Activated CD8-positive, alpha-beta T cell treated with anti-CD3 and anti-CD28 coated beads for 36 hours (primary cell): ENCODE measurements at regions not wholly inside any gene's neighbourhood (a gene's known extent, or its start where the extent isn't known, plus 50 kb on each side); places are given as distances from the start of the nearest gene placed in this dataset.

Experiments
- ATAC-seq: fragments of 200-7000 bp; cut with Tn5 transposase; one replicate; pipeline ENCODE4 v1.10.0; 2021; ENCODE audit warnings: mild to moderate bottlenecking, moderate library complexity
- CTCF ChIA-PET: fragments of 350-600 bp; sonication (Branson Sonifier 250); formaldehyde crosslinking; loops from one replicate; lab custom pipeline; 2021; ENCODE audit warnings: antibody characterized with exemption; lab: Charles Lee
- POLR2A ChIA-PET: fragments of 350-600 bp; sonication (Branson Sonifier 250); formaldehyde crosslinking; loops from one replicate; lab custom pipeline; 2021; ENCODE audit warnings: antibody characterized with exemption; lab: Charles Lee
- DNase-seq: peaks from one replicate; pipeline ENCODE4 v3.0.0-alpha.2; 2020
- H3K27ac Mint-ChIP-seq: one replicate; pipeline ENCODE4 v1.8.0; 2021; ENCODE audit warnings: mild to moderate bottlenecking, mixed read lengths
- H3K27me3 Mint-ChIP-seq: one replicate; pipeline ENCODE4 v1.8.0; 2021; ENCODE audit warnings: mixed read lengths
- H3K36me3 Mint-ChIP-seq: one replicate; pipeline ENCODE4 v1.8.0; 2021; ENCODE audit warnings: low read depth, mixed read lengths
- H3K4me1 Mint-ChIP-seq: one replicate; pipeline ENCODE4 v1.8.0; 2021; ENCODE audit warnings: low read depth, mixed read lengths
- H3K4me3 Mint-ChIP-seq: one replicate; pipeline ENCODE4 v1.8.0; 2021; ENCODE audit warnings: mild to moderate bottlenecking, moderate library complexity, mixed read lengths
- H3K9me3 Mint-ChIP-seq: one replicate; pipeline ENCODE4 v1.8.0; 2021; ENCODE audit warnings: mixed read lengths
- intact Hi-C: fragments of 100-400 bp; cut with micrococcal nuclease; formaldehyde crosslinking; loops from one replicate; pipeline ENCODE4 v1.10.0; 2022
- TF ChIP-seq, protein P1 (sequence below): fragments of 200-600 bp; IDR thresholded peaks from one replicate; pipeline ENCODE4 v1.8.0; 2022; ENCODE audit warnings: antibody characterized with exemption, mild to moderate bottlenecking

GRCh38 chr13:89694451-89694850 lies 1653.0 kb upstream of the MIR17HG start:
- DNase-seq (no peak), ATAC-seq (no peak)
- intact Hi-C loops, result no loop called here
- ChIA-PET POLR2A (no interaction called here), CTCF (no interaction called here)
- H3K27ac Mint-ChIP-seq, result no peak overlapping the region
- H3K9me3 Mint-ChIP-seq, result peaks cover 5% of the 10 kb centered on the region
- TF ChIP-seq, protein P1, sequence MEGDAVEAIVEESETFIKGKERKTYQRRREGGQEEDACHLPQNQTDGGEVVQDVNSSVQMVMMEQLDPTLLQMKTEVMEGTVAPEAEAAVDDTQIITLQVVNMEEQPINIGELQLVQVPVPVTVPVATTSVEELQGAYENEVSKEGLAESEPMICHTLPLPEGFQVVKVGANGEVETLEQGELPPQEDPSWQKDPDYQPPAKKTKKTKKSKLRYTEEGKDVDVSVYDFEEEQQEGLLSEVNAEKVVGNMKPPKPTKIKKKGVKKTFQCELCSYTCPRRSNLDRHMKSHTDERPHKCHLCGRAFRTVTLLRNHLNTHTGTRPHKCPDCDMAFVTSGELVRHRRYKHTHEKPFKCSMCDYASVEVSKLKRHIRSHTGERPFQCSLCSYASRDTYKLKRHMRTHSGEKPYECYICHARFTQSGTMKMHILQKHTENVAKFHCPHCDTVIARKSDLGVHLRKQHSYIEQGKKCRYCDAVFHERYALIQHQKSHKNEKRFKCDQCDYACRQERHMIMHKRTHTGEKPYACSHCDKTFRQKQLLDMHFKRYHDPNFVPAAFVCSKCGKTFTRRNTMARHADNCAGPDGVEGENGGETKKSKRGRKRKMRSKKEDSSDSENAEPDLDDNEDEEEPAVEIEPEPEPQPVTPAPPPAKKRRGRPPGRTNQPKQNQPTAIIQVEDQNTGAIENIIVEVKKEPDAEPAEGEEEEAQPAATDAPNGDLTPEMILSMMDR, result no peak
- H3K27me3 Mint-ChIP-seq, result no peaks in the 10 kb centered on the region
- H3K4me1 Mint-ChIP-seq, result no peaks in the 10 kb centered on the region
- no peak overlapping the region for H3K4me3 Mint-ChIP-seq
- no peaks in the 10 kb centered on the region for H3K36me3 Mint-ChIP-seq

- ChIA-PET POLR2A (no interaction called here), CTCF (interaction anchor here (0.7 kb wide), 1 partner anchor 57 kb away, joined by 3 read pairs; no protein-coding TSS in a partner anchor)
- Mint-ChIP-seq H3K4me1 (no peaks in the 10 kb centered on the region), H3K36me3 (no peaks in the 10 kb centered on the region), H3K9me3 (peaks cover 6% of the 10 kb centered on the region), H3K27ac (no peak overlapping the region), H3K27me3 (no peaks in the 10 kb centered on the region), H3K4me3 (no peak overlapping the region)
- intact Hi-C loops, result no loop called here
- TF ChIP-seq, protein P1, result no peak
- no peak for ATAC-seq
- peak; percentile 10 for DNase-seq
These were observed 1651.9 kb upstream of the MIR17HG start for GRCh38 chr13:89695343-89696257.

GRCh38 chr13:89701913-89702312 lies 1645.6 kb upstream of the MIR17HG start:
- H3K27ac Mint-ChIP-seq, result no peak overlapping the region
- ChIA-PET CTCF (no interaction called here), POLR2A (no interaction called here)
- TF ChIP-seq, protein P1, result no peak
- no peak for ATAC-seq
- no peak overlapping the region for H3K4me3 Mint-ChIP-seq
- intact Hi-C loops, result no loop called here
- peaks cover 12% of the 10 kb centered on the region for H3K9me3 Mint-ChIP-seq
- no peak for DNase-seq
- H3K36me3 Mint-ChIP-seq, result no peaks in the 10 kb centered on the region
- no peaks in the 10 kb centered on the region for H3K27me3 Mint-ChIP-seq
- no peaks in the 10 kb centered on the region for H3K4me1 Mint-ChIP-seq

DNA sequence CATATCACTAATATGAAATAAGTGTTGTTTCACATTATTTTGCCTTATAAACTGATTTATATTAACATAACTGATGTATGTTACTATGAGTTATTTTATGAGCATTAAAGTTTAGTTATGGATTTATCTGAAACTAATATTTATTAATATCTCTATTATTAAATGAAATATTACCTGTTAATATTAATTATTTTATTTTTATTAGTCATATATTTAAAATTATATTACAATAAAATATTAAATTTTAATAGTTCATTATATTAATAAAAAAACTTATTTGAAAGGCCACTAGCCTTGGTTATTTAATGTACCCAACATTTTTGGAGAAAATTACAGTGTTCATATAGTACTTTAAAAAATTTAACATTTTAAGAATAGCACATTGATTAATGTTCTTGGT lies 1643.4 kb upstream of the MIR17HG start:
- H3K9me3 Mint-ChIP-seq, result peaks cover 9% of the 10 kb centered on the region
- TF ChIP-seq, protein P1, result no peak
- CTCF ChIA-PET, result no interaction called here
- POLR2A ChIA-PET, result no interaction called here
- intact Hi-C loops, result no loop called here
- H3K27me3 Mint-ChIP-seq, result no peaks in the 10 kb centered on the region
- DNase-seq (no peak), ATAC-seq (no peak)
- H3K36me3 Mint-ChIP-seq, result no peaks in the 10 kb centered on the region
- no peak overlapping the region for H3K4me3 Mint-ChIP-seq
- H3K27ac Mint-ChIP-seq, result no peak overlapping the region
- no peaks in the 10 kb centered on the region for H3K4me1 Mint-ChIP-seq

- no peak for ATAC-seq
- H3K27ac Mint-ChIP-seq, result no peak overlapping the region
- CTCF ChIA-PET, result no interaction called here
- TF ChIP-seq, protein P1, result no peak
- no peaks in the 10 kb centered on the region for H3K27me3 Mint-ChIP-seq
- H3K36me3 Mint-ChIP-seq, result no peaks in the 10 kb centered on the region
- peaks cover 3% of the 10 kb centered on the region for H3K9me3 Mint-ChIP-seq
- no peak overlapping the region for H3K4me3 Mint-ChIP-seq
- intact Hi-C loops, result no loop called here
- no peaks in the 10 kb centered on the region for H3K4me1 Mint-ChIP-seq
- no peak for DNase-seq
- POLR2A ChIA-PET, result no interaction called here
These were observed 1639.5 kb upstream of the MIR17HG start for GRCh38 chr13:89708013-89708412.
